GM19463 (cell line): ENCODE measurements at regions not wholly inside any gene's neighbourhood (a gene's known extent, or its start where the extent isn't known, plus 50 kb on each side); places are given as distances from the start of the nearest gene placed in this dataset.
A peak's percentile ranks its signal among the peaks of the same experiment; 100 is the strongest.

Experiments used
- ATAC-seq: cut with Tn5 transposase; IDR thresholded peaks from one replicate; pipeline ENCODE4 v1.9.1; 2021; ENCODE audit warnings: mild to moderate bottlenecking, moderate library complexity; ENCODE audit not compliant: unreplicated experiment

DNA sequence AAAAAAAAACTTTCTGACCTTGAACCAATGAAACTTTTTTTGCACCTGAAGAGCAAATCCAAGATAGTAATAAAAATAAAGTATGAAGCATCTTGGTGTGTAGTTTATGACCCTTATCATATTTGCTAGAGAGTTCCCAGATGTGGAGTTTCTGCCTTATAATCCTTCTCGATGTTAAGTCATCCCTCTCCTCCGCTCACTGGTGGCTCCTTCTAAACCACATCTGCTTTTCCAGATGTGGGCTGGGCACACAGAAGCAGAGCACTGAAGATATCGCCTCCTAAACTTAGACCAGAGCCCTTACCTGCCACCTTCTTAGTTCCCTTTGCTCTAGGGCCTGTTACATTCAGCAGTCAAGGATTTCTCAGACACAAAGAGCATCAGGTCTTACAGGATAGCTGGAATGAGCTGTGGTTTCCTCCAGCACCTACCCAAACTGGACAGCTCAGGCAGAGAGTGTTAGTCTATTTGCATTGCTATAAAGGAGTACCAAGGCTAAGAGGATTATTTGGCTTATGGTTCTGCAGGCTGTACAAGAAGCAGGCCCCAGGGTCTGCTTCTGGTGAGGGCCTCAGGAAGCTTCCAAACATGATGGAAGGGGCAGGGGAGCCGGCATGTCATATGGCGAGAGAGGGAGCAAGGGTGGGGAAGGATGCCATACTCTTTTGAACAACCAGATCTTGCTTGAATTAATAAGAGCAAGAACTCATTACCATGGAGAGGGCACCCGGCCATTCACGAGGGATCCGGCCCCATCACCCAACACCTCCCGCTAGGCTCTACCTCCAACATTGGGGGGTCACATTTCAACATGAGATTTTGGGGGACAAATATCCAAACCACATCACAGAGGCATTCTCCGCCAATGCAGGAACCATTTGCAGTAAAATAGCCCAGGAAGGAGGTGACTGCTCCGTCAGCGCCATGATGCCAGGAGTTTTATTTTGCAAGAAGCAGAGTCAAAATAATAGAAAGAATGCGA lies 75.6 kb upstream of the HELT start:
- no peak for ATAC-seq

DNA sequence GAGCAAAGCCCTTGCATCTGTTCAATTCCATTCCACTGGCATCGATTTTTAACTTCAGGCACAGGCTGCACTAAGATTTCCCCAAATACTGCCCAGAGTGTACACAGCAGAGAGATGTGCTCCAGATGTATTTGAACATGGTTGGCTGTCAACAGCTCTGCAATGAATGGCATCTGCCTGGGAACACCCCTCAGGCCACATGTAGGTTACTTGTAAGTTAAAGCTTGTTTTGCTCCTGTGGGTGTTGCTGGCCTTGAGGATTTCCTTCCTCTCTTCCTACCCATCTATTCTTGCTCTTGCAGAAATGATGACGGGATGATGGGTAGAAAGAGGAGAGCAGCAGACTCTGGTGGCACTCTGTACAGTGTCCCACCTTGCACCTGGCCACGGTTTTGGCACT lies 69.3 kb upstream of the HELT start:
- no peak for ATAC-seq

DNA sequence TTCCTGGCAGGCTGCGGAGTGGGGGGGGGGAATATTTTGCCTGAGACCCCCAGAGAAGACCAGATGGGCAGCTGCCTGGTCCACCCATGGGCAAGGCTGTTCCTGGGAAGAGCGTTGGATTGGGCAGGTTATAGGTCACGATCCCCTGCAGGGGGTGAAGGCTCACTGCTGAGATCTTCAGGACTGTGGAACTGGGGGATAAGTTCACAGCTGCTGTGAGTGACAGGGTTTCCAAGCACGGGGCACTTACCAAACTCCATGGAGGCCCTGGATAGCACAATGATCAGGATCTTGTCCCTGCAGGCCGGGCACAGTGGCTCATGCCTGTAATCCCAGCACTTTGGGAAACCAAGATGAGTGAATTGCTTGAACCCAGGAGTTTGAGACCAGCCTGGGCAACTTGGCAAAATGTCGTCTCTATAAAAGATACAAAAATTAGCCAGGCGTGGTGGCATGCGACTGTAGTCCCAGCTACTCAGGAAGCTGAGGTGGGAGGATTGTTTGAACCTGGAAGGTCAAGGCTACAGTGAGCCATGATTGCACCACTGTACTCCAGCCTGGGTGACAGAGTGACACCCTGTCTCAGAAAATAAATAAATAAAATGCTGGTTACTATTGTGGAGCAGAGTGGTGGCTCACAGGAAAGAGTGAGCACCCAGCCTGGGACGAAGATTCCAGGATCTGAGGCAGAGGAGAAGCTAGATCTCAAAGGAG lies 68.0 kb upstream of the HELT start:
- no peak for ATAC-seq

DNA sequence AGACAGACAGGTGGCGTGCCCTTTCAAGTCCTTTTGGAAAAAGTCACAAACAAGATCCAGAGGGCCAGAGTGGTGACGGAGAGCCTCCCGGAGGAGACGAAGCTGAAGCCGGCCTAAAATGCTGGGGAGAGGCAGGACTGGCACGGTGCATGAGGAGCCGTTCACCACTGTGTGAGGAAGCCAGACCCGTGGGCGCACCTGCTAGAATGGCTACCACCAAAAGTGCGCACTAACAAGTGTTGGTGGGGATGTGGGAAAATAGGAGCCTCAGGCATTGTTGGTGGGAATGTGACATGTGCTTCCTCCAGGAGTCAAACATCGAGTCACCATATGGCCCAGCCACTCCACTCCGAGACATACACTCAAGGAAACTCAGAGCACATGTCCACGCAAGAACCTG lies 67.4 kb upstream of the HELT start:
- no peak for ATAC-seq

DNA sequence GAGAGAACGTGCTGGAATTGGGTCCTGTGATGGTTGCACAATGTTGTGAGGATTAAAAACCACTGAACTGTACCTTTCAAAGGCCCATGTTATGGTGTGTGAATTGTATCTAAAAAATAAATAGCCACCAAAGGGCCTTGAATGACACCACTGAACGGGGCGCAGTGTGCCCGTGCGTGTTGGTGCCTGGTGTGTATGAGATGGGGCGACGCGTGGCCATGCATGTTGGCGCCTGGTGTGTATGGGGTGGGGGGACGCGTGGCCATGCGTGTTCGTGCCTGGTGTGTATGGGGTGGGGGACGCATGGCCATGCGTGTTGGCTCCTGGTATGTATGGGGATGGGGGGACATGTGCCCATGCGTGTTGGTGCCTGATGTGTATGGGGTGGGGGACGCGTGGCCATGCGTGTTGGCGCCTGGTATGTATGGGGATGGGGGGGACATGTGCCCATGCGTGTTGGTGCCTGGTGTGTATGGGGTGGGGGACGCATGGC lies 66.6 kb upstream of the HELT start:
- no peak for ATAC-seq

DNA sequence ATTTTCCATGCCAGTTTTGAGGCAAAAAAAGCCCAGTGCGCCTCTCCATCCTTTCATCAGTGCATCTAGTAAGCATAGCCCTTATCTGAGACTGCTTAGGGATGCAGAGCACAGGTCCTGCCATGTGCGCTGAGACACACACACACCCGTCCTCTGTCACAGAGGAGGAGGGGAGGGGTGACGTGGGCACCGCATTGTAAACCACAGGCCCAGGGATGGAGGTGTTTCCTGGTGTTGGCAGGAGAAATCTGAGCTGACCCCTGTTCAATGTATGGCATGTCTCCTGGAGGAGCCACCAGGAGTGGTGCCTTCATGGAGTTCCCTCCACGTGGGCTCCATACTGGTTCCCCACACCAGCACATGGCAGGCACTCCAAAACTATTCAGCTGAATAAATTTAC lies 65.8 kb upstream of the HELT start:
- ATAC-seq: no peak

DNA sequence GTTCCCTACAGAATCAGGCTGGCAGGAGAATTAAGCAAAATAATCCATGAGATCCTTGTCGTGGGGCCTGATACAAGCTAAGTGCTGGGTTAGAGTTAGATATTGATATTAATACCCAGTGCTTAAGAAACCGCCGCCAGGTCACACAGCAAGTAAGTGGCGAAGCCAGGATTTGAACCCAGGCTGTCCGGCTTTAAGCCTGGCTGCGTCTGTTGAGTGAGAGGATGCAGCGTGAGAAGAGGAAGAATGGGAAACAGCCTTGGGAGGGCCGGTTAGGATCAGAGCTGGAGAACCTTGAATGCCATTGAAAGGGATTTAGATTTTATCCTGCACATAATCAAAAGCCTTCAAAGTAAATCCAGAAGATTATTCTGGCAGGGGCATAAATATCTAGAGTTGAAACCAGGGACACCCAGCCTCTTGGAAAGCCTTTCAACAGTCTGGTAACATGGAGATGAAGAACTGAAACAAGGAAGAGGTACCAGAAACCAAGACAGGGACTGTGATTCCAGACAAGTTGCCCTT lies 64.8 kb upstream of the HELT start:
- no peak for ATAC-seq

DNA sequence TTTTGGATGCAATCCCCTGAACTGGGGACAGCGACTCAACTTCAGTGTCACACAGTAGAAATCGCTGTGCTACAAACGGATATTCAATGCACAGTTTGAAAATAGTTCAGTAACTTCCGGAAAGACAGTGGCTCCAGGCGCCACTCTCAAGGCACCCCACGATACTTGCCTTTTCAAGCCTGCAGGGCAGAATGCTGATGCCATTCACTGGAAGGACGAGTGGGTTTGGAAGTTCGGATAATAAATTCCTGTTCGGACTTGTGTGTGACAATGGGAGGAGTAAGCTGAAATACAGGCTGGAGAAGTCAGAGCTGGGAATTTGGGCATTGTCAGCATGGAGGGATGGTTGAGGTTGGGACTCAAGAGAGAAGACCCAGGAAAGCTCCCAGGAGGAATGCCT lies 64.3 kb upstream of the HELT start:
- no peak for ATAC-seq

DNA sequence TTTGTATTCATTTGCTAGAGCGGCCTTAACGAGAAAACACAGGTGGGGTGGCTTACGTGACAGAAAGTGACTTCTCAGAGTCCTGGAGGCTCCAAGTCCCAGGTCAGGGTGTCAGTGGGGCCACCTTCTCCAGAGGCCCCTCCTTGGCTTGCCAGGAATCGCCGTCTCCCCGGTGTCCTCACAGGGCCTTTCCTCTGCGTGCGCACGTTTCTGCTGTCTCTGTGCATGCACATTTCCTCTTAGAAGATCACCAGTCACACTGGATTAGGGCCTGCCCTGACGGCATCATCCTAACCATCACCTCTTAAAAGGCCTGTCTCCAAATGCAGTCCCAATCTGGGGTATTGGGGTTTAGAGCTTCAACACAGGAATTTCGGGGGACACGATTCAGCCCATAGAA lies 63.8 kb upstream of the HELT start:
- ATAC-seq: no peak

DNA sequence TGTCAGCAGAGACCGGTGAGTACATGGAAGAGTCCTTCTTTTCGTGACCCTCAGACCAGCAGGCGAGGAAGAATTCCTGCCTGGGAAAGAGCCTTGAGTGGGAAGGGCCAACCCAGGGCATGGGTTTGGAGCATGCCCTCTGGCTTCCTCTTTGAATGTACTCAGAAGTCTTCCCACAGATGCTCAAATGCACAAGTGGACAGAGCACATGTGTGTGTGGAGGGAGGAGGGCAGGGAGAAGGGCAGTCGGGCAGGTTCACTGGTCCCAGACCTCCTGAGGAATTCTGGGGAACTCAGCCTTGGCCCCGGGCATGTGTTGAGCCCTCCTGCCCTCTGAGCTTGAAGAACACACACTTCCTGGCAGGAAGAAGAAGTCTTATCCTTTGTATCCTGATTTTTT lies 63.2 kb upstream of the HELT start:
- ATAC-seq: no peak

DNA sequence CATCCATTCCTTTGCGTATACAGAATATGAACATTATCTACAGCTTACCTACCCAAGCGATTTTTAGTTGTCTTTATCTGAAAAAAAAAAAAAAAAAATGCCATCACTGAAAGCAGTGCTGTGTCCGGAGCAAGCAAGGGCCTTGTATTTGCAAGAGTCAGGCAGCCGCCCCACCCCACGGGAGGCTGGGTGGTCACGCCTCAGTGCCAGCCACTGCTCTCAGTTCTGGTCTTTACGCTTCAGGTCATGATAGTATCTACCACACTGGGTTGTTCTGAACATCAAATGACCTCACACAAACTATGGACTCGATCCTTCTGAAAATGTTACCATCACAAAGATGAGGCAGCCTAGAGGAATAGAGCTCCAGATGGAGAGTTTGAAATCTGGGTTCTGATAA lies 62.7 kb upstream of the HELT start:
- peak; percentile 83 for ATAC-seq

DNA sequence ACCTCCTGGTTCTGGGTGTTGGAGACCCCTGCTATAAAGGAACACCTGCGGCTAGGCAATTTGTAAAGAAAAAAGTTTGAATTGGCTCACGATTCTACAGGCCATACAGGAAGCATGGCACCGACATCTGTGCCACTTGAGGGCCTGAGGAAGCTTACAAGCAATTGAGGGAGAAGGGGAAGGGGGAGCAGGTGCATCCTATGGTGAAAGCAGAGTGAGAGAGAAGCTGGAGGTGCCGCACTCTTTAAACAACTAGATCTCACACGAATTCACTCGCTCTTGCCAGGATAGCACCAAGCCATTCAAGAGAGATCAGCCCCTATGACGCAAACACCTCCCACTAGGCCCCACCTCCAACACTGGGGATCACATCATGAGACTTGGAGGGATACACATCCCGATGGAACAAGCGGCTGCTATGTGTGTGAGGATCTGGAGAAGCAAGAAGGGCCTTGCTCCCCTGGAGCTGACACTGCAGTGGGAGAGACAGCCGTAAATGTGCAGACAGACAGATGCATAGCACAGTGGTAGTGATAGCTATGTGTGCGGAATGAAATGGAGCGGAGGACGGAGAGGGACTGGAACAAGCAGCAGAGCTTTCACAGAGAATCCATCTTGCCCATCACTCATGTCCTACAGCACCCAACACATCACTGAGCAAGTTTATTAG lies 60.7 kb upstream of the HELT start:
- no peak for ATAC-seq

DNA sequence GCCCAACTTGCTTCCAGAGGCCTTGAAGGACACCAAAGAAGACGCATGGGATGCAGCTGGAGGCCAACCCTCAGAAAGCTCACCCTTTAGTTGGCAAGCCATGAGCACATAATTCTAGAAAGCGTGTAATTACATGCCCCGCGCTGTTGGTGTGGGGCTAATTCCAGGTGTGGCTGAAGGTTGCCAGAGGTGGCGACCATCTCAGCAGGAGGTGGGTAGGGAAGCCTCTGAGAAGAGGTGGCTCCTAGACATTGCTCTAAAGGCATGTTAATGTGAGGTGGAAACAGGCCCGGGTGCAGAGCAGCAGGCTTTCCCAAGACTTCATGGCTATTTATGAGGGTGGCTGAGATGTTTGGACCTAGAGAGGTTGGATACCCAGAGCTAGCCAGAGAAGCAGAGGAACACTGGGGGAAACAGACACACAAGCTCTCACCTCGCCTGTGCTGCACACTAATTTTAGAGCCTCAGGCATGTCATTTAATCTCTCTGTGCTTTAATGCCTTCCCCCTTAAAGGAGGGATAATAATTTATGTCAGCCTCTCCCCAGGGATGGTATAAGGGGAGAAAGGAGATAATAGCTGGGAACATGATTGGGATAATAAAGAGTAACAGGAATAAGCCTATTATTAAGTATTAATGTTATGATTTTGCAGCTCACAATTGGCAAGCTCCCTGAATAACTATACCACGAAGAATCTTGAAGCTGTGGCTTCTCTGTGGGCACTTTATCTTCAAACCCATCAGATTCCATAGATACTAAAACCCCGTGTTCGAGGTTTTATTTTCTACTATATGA lies 60.0 kb upstream of the HELT start:
- no peak for ATAC-seq

DNA sequence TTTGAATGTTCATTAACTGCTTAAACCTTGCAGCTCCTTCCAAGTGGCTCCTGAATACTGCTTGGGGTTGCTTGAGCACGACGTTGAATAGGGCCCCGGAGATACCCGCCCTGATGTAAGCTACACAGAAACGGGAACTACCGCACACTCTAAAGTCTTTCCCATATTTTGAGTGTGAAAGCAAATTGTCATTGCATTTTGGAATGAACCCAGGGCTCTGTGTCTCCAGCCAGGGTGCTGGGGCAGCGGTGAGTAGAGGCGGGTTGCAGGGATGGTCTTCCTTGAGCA lies 59.4 kb upstream of the HELT start:
- ATAC-seq: no peak

DNA sequence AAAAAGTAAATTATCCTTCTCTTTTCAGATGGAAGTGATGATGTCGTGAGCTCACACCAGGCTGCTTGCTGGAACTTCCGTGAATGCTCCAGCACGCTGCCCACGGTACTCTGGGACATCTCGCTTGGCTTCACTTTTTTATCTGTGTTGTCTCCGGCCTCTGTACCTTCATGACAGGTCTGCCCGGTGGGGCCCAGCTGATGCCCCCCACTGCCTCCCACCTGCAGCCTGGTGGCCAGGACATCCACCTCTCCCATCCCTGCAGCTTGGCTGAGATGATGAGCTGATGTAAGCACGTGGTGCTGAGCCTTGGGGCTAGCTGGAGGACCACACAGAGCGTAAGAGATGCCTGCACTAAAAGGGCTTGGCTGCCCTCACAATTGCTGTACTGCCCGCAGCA lies 59.0 kb upstream of the HELT start:
- no peak for ATAC-seq

DNA sequence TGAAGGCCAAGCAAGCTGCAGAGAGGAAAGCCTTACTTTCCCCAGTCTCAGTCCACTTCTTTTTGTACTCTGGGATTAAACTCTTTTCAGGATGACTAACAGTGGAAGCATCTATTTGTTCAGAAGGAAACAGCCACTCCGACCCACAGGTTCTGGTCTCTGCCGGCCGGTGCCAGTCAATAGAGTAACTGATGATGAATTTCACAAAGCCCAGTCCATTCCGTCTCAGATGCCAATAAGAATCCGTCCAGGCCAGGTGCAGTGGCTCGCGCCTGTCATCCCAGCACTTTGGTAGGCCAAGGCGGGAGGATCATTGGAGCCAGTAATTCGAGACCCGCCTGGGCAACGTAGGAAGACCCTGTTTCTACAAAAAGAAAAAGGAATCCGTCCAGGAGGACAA lies 58.5 kb upstream of the HELT start:
- ATAC-seq: no peak

DNA sequence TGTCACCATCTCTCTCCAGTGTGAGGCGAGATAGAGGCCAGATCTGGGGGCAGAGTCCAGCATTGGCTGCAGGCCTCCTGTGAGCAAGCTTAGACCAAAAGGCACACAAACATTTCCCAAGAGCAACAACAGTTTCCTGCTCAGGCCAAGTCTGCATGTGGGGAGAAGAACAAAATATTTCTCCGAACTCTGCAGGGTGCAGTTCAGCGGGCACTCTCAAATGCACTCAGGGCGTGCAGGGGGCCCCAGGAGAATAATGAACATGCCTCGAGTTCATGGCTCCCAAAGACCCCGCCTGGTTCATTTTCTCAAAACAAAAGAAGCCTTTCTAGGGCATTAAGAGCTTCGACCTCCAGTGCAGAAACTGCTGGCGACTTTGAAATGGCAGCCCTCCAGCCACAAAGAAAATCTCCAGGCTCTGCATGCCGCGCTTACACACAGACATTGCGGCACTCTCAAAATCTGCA lies 57.8 kb upstream of the HELT start:
- ATAC-seq: no peak

DNA sequence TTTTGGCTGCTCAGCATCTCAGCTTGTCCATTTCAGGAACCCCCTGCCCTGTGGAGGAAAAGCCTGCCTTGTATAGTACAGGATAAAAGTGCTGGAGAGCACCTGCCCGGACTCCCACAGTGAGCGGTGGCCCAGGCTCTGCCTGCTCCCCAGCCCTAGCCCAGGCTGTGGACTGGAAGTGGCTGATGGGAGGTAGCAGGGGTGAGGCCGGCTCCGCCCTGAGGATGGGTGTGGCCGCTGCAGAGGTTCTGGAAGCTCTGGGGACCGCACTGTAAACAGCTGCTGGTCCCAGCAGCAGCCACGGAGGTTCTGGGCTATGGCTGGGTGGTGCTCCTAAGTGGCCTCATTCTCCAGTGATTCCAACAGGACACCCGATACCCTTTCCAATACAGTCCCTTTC lies 56.6 kb upstream of the HELT start:
- no peak for ATAC-seq

DNA sequence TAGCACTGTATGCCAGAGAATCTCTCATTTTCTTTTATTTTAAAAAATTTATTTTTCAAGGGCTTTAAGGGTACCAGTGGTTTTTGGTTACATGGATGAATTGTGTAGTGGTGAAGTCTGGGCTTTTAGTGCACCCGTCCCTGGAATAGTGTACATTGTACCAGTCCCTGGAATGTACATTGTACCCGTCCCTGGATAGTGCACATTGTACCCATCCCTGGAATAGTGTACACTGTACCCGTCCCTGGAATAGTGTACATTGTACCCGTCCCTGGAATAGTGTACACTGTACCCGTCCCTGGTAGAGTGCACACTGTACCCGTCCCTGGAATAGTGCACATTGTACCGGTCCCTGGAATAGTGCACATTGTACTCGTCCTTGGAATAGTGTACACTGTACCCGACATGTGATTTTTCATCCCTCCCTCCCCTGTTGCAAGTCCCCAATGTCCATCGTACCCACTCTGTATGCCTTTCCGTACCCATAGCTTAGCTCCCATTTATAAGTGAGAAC lies 56.1 kb upstream of the HELT start:
- no peak for ATAC-seq
